Suprapubic skin (tissue), 4 donors: ENCODE measurements at regions not wholly inside any gene's neighbourhood (a gene's known extent, or its start where the extent isn't known, plus 50 kb on each side); places are given as distances from the start of the nearest gene placed in this dataset.

ENCODE experiments used
- EP300 ChIP-seq: sonication (generic); formaldehyde crosslinking; IDR thresholded peaks from one replicate; pipeline ENCODE4 v1.6.1; 2017; ENCODE audit warnings: antibody characterized with exemption
- POLR2A ChIP-seq, 2 donors: fragments of 450-650 bp; IDR thresholded peaks; one replicate each; pipeline ENCODE4 v1.6.1; 2017; ENCODE audit warnings: antibody characterized with exemption in 2 of 2, mild to moderate bottlenecking in 2 of 2, moderate library complexity in 2 of 2
- POLR2AphosphoS5 ChIP-seq, 3 donors: sonication (generic); formaldehyde crosslinking; IDR thresholded peaks; one replicate each; pipeline ENCODE4 v1.6.1; 2017; ENCODE audit warnings: antibody characterized with exemption in 3 of 3
- TF ChIP-seq, protein P1 (sequence below), 2 donors: fragments of 200-600 bp in 1 of 2; fragments of 450-650 bp in 1 of 2; sonication (generic) in 1 of 2; IDR thresholded peaks; one replicate each; pipeline ENCODE4 v1.5.1; 2016 to 2019; ENCODE audit warnings: antibody characterized with exemption in 2 of 2, mild to moderate bottlenecking in 1 of 2, moderate library complexity in 1 of 2

GRCh38 chr4:104682311-104682710 lies 187.6 kb upstream of the CXXC4 start:
- no peak for TF ChIP-seq POLR2AphosphoS5 (IDR thresholded peaks at IDR 0.05)
- TF ChIP-seq, protein P1, sequence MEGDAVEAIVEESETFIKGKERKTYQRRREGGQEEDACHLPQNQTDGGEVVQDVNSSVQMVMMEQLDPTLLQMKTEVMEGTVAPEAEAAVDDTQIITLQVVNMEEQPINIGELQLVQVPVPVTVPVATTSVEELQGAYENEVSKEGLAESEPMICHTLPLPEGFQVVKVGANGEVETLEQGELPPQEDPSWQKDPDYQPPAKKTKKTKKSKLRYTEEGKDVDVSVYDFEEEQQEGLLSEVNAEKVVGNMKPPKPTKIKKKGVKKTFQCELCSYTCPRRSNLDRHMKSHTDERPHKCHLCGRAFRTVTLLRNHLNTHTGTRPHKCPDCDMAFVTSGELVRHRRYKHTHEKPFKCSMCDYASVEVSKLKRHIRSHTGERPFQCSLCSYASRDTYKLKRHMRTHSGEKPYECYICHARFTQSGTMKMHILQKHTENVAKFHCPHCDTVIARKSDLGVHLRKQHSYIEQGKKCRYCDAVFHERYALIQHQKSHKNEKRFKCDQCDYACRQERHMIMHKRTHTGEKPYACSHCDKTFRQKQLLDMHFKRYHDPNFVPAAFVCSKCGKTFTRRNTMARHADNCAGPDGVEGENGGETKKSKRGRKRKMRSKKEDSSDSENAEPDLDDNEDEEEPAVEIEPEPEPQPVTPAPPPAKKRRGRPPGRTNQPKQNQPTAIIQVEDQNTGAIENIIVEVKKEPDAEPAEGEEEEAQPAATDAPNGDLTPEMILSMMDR (IDR thresholded peaks at IDR 0.05) = no peak
- TF ChIP-seq EP300 = no peak
- no peak for TF ChIP-seq POLR2A (IDR thresholded peaks at IDR 0.05)
